Ovary (tissue), 7 donors: ENCODE measurements at regions not wholly inside any gene's neighbourhood (a gene's known extent, or its start where the extent isn't known, plus 50 kb on each side); places are given as distances from the start of the nearest gene placed in this dataset.

ENCODE experiments used
- DNase-seq, 5 donors: peaks; one replicate each; pipeline ENCODE4 v3.0.0-alpha.2; 2019 to 2020
- H3K27ac ChIP-seq, 2 donors: fragments of 200-600 bp; one replicate each; pipeline versions ENCODE4 v1.5.1 to v1.8.0; 2019 to 2022
- H3K27me3 ChIP-seq: fragments of 200-600 bp; one replicate; pipeline ENCODE4 v1.8.0; 2022
- H3K36me3 ChIP-seq: fragments of 200-600 bp; sonication (generic); one replicate; pipeline ENCODE4 v1.5.1; 2019
- H3K4me1 ChIP-seq: one replicate; pipeline ENCODE4 v1.8.1; 2013; ENCODE audit warnings: mild to moderate bottlenecking, moderate library complexity; ENCODE audit not compliant: insufficient read depth
- H3K4me3 ChIP-seq: fragments of 200-600 bp; sonication (generic); one replicate; pipeline ENCODE4 v1.5.1; 2017
- H3K9me3 ChIP-seq, 2 donors: fragments of 200-600 bp in 1 of 2; sonication (generic) in 1 of 2; one replicate each; pipeline versions ENCODE4 v1.5.1 to v1.8.1; 2013 to 2019; ENCODE audit warnings: mild to moderate bottlenecking in 1 of 2, moderate library complexity in 1 of 2
- CTCF ChIP-seq, 3 donors: fragments of 450-650 bp in 2 of 3; fragments of 200-600 bp in 1 of 3; IDR thresholded peaks; one replicate each; pipeline versions ENCODE4 v1.5.1 to v1.8.0; 2016 to 2022; ENCODE audit warnings: antibody characterized with exemption in 3 of 3, mild to moderate bottlenecking in 1 of 3
- EP300 ChIP-seq: sonication (generic); formaldehyde crosslinking; IDR thresholded peaks from one replicate; pipeline ENCODE4 v1.6.1; 2017; ENCODE audit warnings: antibody characterized with exemption
- POLR2A ChIP-seq: fragments of 450-650 bp; IDR thresholded peaks from one replicate; pipeline ENCODE4 v1.6.1; 2017; ENCODE audit warnings: antibody characterized with exemption, mild to moderate bottlenecking, moderate library complexity
- WGBS, 3 donors: extraction: QIAGEN DNeasy Blood & Tissue Kit in 1 of 3; methylation state at CpG; one replicate each; pipeline versions ENCODE4 v1.1.5 to v1.1.7; 2013 to 2017; 5-methylcytosine and 5-hydroxymethylcytosine counted together
- intact Hi-C, 4 donors: fragments of 100-400 bp; cut with DNase I; formaldehyde crosslinking; loops; one replicate each; pipeline versions ENCODE4 v1.11.0 to v1.15.1; 2022 to 2023
- donor health status: DM: no; HTN: no; CAD: no; lungs with moderate emphysema.
- donor health status: DM: no; HTN: no; CAD: no.
- donor health status: Bipolar disorder and iron deficiency.
- donor health status: DM: no; HTN: no; CAD: no.
- donor health status: DM: yes; HTN: yes; CAD: no.

- H3K4me1 ChIP-seq: no peaks in the 10 kb centered on the region
- H3K4me3 ChIP-seq: no peak overlapping the region
- no peaks in the 10 kb centered on the region for H3K9me3 ChIP-seq
- H3K27me3 ChIP-seq: no peaks in the 10 kb centered on the region
- H3K27ac ChIP-seq: no peak overlapping the region
- intact Hi-C loops: no loop called here
- H3K36me3 ChIP-seq: no peaks in the 10 kb centered on the region
- no peak for DNase-seq
- 66 to 83% (median 71%) methylated on average over 5 of the region's 5 CpGs for WGBS, 3 donors
- no peak for TF ChIP-seq CTCF (IDR thresholded peaks at IDR 0.05)
- TF ChIP-seq POLR2A: no peak
- no peak for TF ChIP-seq EP300
These were observed 89.7 kb downstream of the MAF start for GRCh38 chr16:79510879-79511278.

- H3K4me3 ChIP-seq: no peak overlapping the region
- H3K4me1 ChIP-seq: no peaks in the 10 kb centered on the region
- no peaks in the 10 kb centered on the region for H3K9me3 ChIP-seq
- WGBS, 3 donors: 98% methylated on average over 8 of the region's 8 CpGs
- no peaks in the 10 kb centered on the region for H3K36me3 ChIP-seq
- H3K27me3 ChIP-seq: no peaks in the 10 kb centered on the region
- no peak for DNase-seq
- intact Hi-C loops: no loop called here
- TF ChIP-seq CTCF (IDR thresholded peaks at IDR 0.05): no peak
- no peak for TF ChIP-seq POLR2A
- TF ChIP-seq EP300: no peak
- H3K27ac ChIP-seq: no peak overlapping the region
These were observed 90.6 kb downstream of the MAF start for GRCh38 chr16:79509906-79510305.

GRCh38 chr16:79509211-79509631 lies 91.3 kb downstream of the MAF start:
- WGBS, 3 donors: 80 to 82% (median 81%) methylated on average over 9 of the region's 9 CpGs
- Histone ChIP-seq H3K27me3 (no peaks in the 10 kb centered on the region), H3K9me3 (no peaks in the 10 kb centered on the region), H3K4me3 (no peak overlapping the region), H3K36me3 (no peaks in the 10 kb centered on the region), H3K27ac (no peak overlapping the region), H3K4me1 (no peaks in the 10 kb centered on the region)
- DNase-seq: no peak
- TF ChIP-seq POLR2A: no peak
- no peak for TF ChIP-seq CTCF (IDR thresholded peaks at IDR 0.05)
- no peak for TF ChIP-seq EP300
- intact Hi-C loops: no loop called here

- Histone ChIP-seq H3K27ac (no peak overlapping the region), H3K4me3 (no peak overlapping the region), H3K4me1 (no peaks in the 10 kb centered on the region), H3K27me3 (no peaks in the 10 kb centered on the region), H3K36me3 (no peaks in the 10 kb centered on the region), H3K9me3 (no peaks in the 10 kb centered on the region)
- intact Hi-C loops: no loop called here
- TF ChIP-seq CTCF (IDR thresholded peaks at IDR 0.05) (no peak), POLR2A (no peak), EP300 (no peak)
- DNase-seq: no peak
- WGBS, 3 donors: 93 to 98% (median 96%) methylated on average over 5 of the region's 5 CpGs
These were observed 92.2 kb downstream of the MAF start for GRCh38 chr16:79508294-79508693.

- WGBS, 3 donors: 87 to 88% (median 87%) methylated on average over 9 of the region's 9 CpGs
- no peak overlapping the region for H3K27ac ChIP-seq
- DNase-seq: no peak
- no peak overlapping the region for H3K4me3 ChIP-seq
- H3K9me3 ChIP-seq: no peaks in the 10 kb centered on the region
- H3K27me3 ChIP-seq: no peaks in the 10 kb centered on the region
- no peaks in the 10 kb centered on the region for H3K4me1 ChIP-seq
- no peaks in the 10 kb centered on the region for H3K36me3 ChIP-seq
- intact Hi-C loops: no loop called here
- TF ChIP-seq CTCF (IDR thresholded peaks at IDR 0.05) (no peak), POLR2A (no peak), EP300 (no peak)
These were observed 95.2 kb downstream of the MAF start for GRCh38 chr16:79505344-79505743.
